MM.1S (cell line): ENCODE measurements at regions not wholly inside any gene's neighbourhood (a gene's known extent, or its start where the extent isn't known, plus 50 kb on each side); places are given as distances from the start of the nearest gene placed in this dataset.

Experiments used
- DNase-seq: peaks from one replicate; pipeline ENCODE4 v3.0.0-alpha.2; 2015
- H2AFZ ChIP-seq: fragments of 300-600 bp; sonication (generic); 2 replicates; pipeline ENCODE4 v1.6.0; 2016; ENCODE audit warnings: antibody characterized with exemption, low read length
- H3F3A ChIP-seq: fragments of 300-600 bp; sonication (generic); 2 replicates; pipeline ENCODE4 v1.6.1; 2016; ENCODE audit warnings: mild to moderate bottlenecking, antibody characterized with exemption, low read length, moderate library complexity, mixed read lengths; ENCODE audit not compliant: insufficient read depth
- H3K27ac ChIP-seq: fragments of 300-600 bp; sonication (generic); 2 replicates; pipeline ENCODE4 v1.5.1; 2016; ENCODE audit warnings: mild to moderate bottlenecking, low read length
- H3K27me3 ChIP-seq: fragments of 300-600 bp; sonication (generic); replicated peaks from 2 replicates; pipeline ENCODE4 v1.6.0; 2016; ENCODE audit warnings: low read length; ENCODE audit not compliant: insufficient read depth
- H3K36me3 ChIP-seq: fragments of 300-600 bp; sonication (generic); replicated peaks from 2 replicates; pipeline ENCODE4 v1.6.1; 2016; ENCODE audit warnings: mild to moderate bottlenecking, low read length, mixed read lengths; ENCODE audit not compliant: insufficient read depth
- H3K4me1 ChIP-seq: fragments of 300-600 bp; sonication (generic); 2 replicates; pipeline ENCODE4 v1.6.1; 2016; ENCODE audit warnings: low read length, mixed read lengths
- H3K4me2 ChIP-seq: fragments of 300-600 bp; sonication (generic); 2 replicates; pipeline ENCODE4 v1.6.0; 2016; ENCODE audit warnings: low read depth, low read length
- H3K4me3 ChIP-seq: fragments of 300-600 bp; sonication (generic); 2 replicates; pipeline ENCODE4 v1.5.1; 2016; ENCODE audit warnings: low read length, mixed read lengths
- H3K79me2 ChIP-seq: fragments of 300-600 bp; sonication (generic); 2 replicates; pipeline ENCODE4 v1.6.1; 2016; ENCODE audit warnings: mixed run types, low read length, mixed read lengths
- H3K9ac ChIP-seq: fragments of 300-600 bp; sonication (generic); 2 replicates; pipeline ENCODE4 v1.6.1; 2016; ENCODE audit warnings: low read length, mixed read lengths
- H3K9me2 ChIP-seq: fragments of 300-600 bp; sonication (generic); replicated peaks from 2 replicates; pipeline ENCODE4 v1.6.1; 2016; ENCODE audit warnings: mild to moderate bottlenecking, low read length, mixed read lengths; ENCODE audit not compliant: insufficient read depth
- H3K9me3 ChIP-seq: fragments of 300-600 bp; sonication (generic); replicated peaks from 2 replicates; pipeline ENCODE4 v1.6.1; 2016; ENCODE audit warnings: mild to moderate bottlenecking, low read length, mixed read lengths; ENCODE audit not compliant: insufficient read depth
- H4K20me1 ChIP-seq: fragments of 300-600 bp; sonication (generic); 2 replicates; pipeline ENCODE4 v1.6.1; 2016; ENCODE audit warnings: mild to moderate bottlenecking, low read length, moderate library complexity, mixed read lengths; ENCODE audit not compliant: insufficient read depth
- EZH2 ChIP-seq: fragments of 300-600 bp; sonication (generic); optimal IDR thresholded peaks from 2 replicates; pipeline ENCODE3; 2017; ENCODE audit warnings: low read depth, mild to moderate bottlenecking, antibody characterized with exemption, low read length, mixed read lengths
- EZH2phosphoT487 ChIP-seq: fragments of 300-600 bp; sonication (generic); IDR thresholded peaks from 2 replicates; pipeline ENCODE4 v1.6.1; 2018; ENCODE audit warnings: antibody characterized with exemption, low read length
- TF ChIP-seq, protein P1 (sequence below): fragments of 300-600 bp; sonication (generic); IDR thresholded peaks from 2 replicates; pipeline ENCODE4 v1.5.1; 2016; ENCODE audit warnings: antibody characterized with exemption, low read length, mixed read lengths

- no peaks in the 10 kb centered on the region for H3K9me2 ChIP-seq
- no peak for TF ChIP-seq EZH2phosphoT487
- TF ChIP-seq, protein P1, sequence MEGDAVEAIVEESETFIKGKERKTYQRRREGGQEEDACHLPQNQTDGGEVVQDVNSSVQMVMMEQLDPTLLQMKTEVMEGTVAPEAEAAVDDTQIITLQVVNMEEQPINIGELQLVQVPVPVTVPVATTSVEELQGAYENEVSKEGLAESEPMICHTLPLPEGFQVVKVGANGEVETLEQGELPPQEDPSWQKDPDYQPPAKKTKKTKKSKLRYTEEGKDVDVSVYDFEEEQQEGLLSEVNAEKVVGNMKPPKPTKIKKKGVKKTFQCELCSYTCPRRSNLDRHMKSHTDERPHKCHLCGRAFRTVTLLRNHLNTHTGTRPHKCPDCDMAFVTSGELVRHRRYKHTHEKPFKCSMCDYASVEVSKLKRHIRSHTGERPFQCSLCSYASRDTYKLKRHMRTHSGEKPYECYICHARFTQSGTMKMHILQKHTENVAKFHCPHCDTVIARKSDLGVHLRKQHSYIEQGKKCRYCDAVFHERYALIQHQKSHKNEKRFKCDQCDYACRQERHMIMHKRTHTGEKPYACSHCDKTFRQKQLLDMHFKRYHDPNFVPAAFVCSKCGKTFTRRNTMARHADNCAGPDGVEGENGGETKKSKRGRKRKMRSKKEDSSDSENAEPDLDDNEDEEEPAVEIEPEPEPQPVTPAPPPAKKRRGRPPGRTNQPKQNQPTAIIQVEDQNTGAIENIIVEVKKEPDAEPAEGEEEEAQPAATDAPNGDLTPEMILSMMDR: no peak
- TF ChIP-seq EZH2: no peak
Observed at GRCh38 chr5:114120166-114120565, 241.7 kb upstream of the KCNN2 start.

GRCh38 chr5:114122852-114123251, 239.0 kb upstream of the KCNN2 start:
- H3K79me2 ChIP-seq: no peaks in the 10 kb centered on the region
- H3K4me3 ChIP-seq: no peak overlapping the region
- H3K4me1 ChIP-seq: no peaks in the 10 kb centered on the region
- no peaks in the 10 kb centered on the region for H3K36me3 ChIP-seq
- no peak overlapping the region for H3K27ac ChIP-seq
- no peaks in the 10 kb centered on the region for H3K27me3 ChIP-seq
- no peaks in the 10 kb centered on the region for H4K20me1 ChIP-seq
- TF ChIP-seq, protein P1: no peak
- TF ChIP-seq EZH2phosphoT487 (no peak), EZH2 (no peak)
- H3K9ac ChIP-seq: no peak overlapping the region
- H2AFZ ChIP-seq: no peak overlapping the region
- H3F3A ChIP-seq: no peaks in the 10 kb centered on the region
- H3K9me2 ChIP-seq: no peaks in the 10 kb centered on the region
- no peak overlapping the region for H3K4me2 ChIP-seq
- no peak for DNase-seq
- no peaks in the 10 kb centered on the region for H3K9me3 ChIP-seq

More at GRCh38 chr5:114120166-114120565, 241.7 kb upstream of the KCNN2 start:
- H3K27ac ChIP-seq: no peak overlapping the region
- H3K4me2 ChIP-seq: no peak overlapping the region
- H3K4me1 ChIP-seq: no peaks in the 10 kb centered on the region
- H3K9ac ChIP-seq: no peak overlapping the region
- no peak overlapping the region for H2AFZ ChIP-seq
- H3K36me3 ChIP-seq: no peaks in the 10 kb centered on the region
- no peaks in the 10 kb centered on the region for H3F3A ChIP-seq
- DNase-seq: no peak
- no peak overlapping the region for H3K4me3 ChIP-seq
- H4K20me1 ChIP-seq: no peaks in the 10 kb centered on the region
- no peaks in the 10 kb centered on the region for H3K9me3 ChIP-seq
- no peaks in the 10 kb centered on the region for H3K27me3 ChIP-seq
- no peaks in the 10 kb centered on the region for H3K79me2 ChIP-seq

DNA sequence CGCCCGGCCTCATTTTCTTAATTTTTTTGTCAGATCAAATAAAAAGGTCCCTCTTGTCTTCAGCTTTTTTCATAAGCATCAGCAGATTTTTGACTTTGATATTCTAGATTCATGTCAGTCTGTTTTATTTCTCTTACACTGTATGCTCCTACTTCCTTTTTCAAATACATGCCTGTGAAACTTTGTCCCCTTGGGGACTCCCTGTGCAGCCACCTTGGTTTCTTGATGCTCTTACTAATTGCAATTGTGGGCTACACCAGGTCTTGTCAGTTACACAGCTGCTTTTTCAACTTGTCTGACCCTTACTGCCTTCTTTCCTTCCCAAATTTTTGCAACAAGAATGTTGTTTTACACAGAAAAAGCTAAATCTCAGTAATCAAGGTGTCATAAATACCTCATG, 238.2 kb upstream of the KCNN2 start:
- no peak for DNase-seq
- TF ChIP-seq EZH2 (no peak), EZH2phosphoT487 (no peak)
- TF ChIP-seq, protein P1: no peak
- no peak overlapping the region for H3K27ac ChIP-seq

More for the DNA sequence above, 238.2 kb upstream of the KCNN2 start:
- Histone ChIP-seq H3K79me2 (no peaks in the 10 kb centered on the region), H3K9me2 (no peaks in the 10 kb centered on the region), H3K27me3 (no peaks in the 10 kb centered on the region), H3K4me3 (no peak overlapping the region), H3K9ac (no peak overlapping the region), H3F3A (no peaks in the 10 kb centered on the region), H3K9me3 (no peaks in the 10 kb centered on the region), H3K4me2 (no peak overlapping the region), H3K4me1 (no peaks in the 10 kb centered on the region), H3K36me3 (no peaks in the 10 kb centered on the region), H4K20me1 (no peaks in the 10 kb centered on the region), H2AFZ (no peak overlapping the region)
